Spleen (tissue), 11 donors: ENCODE measurements at regions not wholly inside any gene's neighbourhood (a gene's known extent, or its start where the extent isn't known, plus 50 kb on each side); places are given as distances from the start of the nearest gene placed in this dataset.

Source experiments
- DNase-seq: peaks from one replicate; pipeline ENCODE4 v3.0.0-alpha.2; 2020
- H3K27ac ChIP-seq, 8 donors: fragments of 200-600 bp; sonication (generic) in 7 of 8; 1 replicate in 4 of 8; 2 replicates in 4 of 8; pipeline versions ENCODE4 v1.5.0 to v1.8.0; 2016 to 2021; ENCODE audit warnings: inconsistent platforms in 4 of 8, mild to moderate bottlenecking in 4 of 8, moderate library complexity in 1 of 8
- H3K27me3 ChIP-seq, 7 donors: fragments of 200-600 bp; sonication (generic) in 6 of 7; replicated peaks in 1 of 7; 1 replicate in 4 of 7; 2 replicates in 3 of 7; pipeline versions ENCODE4 v1.5.0 to v1.8.0; 2016 to 2021; ENCODE audit warnings: inconsistent platforms in 3 of 7, mild to moderate bottlenecking in 1 of 7
- H3K36me3 ChIP-seq, 6 donors: fragments of 200-600 bp; sonication (generic) in 5 of 6; 1 replicate in 4 of 6; 2 replicates in 2 of 6; pipeline versions ENCODE4 v1.5.0 to v1.8.0; 2016 to 2021; ENCODE audit warnings: inconsistent platforms in 2 of 6
- H3K4me1 ChIP-seq, 6 donors: fragments of 200-600 bp; sonication (generic) in 5 of 6; 1 replicate in 3 of 6; 2 replicates in 3 of 6; pipeline versions ENCODE4 v1.5.0 to v1.8.0; 2016 to 2021; ENCODE audit warnings: inconsistent platforms in 3 of 6
- H3K4me3 ChIP-seq, 8 donors: fragments of 200-600 bp; sonication (generic) in 7 of 8; 1 replicate in 4 of 8; 2 replicates in 4 of 8; pipeline versions ENCODE4 v1.5.0 to v1.8.0; 2016 to 2021; ENCODE audit warnings: inconsistent platforms in 4 of 8, mild to moderate bottlenecking in 4 of 8, moderate library complexity in 2 of 8
- H3K9me3 ChIP-seq, 8 donors: fragments of 200-600 bp; sonication (generic) in 7 of 8; 1 replicate in 4 of 8; 2 replicates in 4 of 8; pipeline versions ENCODE4 v1.5.0 to v1.8.0; 2016 to 2021; ENCODE audit warnings: inconsistent platforms in 4 of 8
- POLR2A ChIP-seq, 3 donors: fragments of 450-650 bp; IDR thresholded peaks; one replicate each; pipeline ENCODE4 v1.5.1; 2017; ENCODE audit warnings: antibody characterized with exemption in 3 of 3, mild to moderate bottlenecking in 1 of 3
- POLR2AphosphoS5 ChIP-seq, 3 donors: sonication (generic); formaldehyde crosslinking; IDR thresholded peaks; one replicate each; pipeline ENCODE4 v1.5.1; 2017; ENCODE audit warnings: antibody characterized with exemption in 3 of 3
- WGBS, 5 donors: extraction: QIAGEN DNeasy Blood & Tissue Kit in 3 of 5; methylation state at CpG; one replicate each; pipeline versions ENCODE4 v1.1.5 to v1.1.7; 2013 to 2018; 5-methylcytosine and 5-hydroxymethylcytosine counted together
- intact Hi-C: fragments of 100-400 bp; cut with DNase I; formaldehyde crosslinking; loops from one replicate; pipeline ENCODE4 v1.15.0; 2023; ENCODE audit warnings: low total_unique reads
- TF ChIP-seq, protein P1 (sequence below), 11 experiments: fragments of 200-600 bp in 7 of 11; fragments of 450-650 bp in 4 of 11; sonication (generic) in 4 of 11; IDR thresholded peaks in 8 of 11; conservative IDR thresholded peaks in 3 of 11; 1 replicate in 7 of 11; 2 replicates in 4 of 11; pipeline versions ENCODE4 v1.4.0 to v1.8.0; 2016 to 2021; ENCODE audit warnings: antibody characterized with exemption in 11 of 11, inconsistent platforms in 4 of 11, mild to moderate bottlenecking in 1 of 11
- donor health status: healthy with polysubstance abuse.
- donor health status: DM: no; HTN: no; CAD: no; lungs with moderate emphysema.
- donor health status: DM: no; HTN: no; CAD: no.
- donor health status: Bipolar disorder and iron deficiency.
- donor health status: healthy.
- donor health status: DM: no; HTN: no; CAD: no.
- donor health status: DM: yes; HTN: yes; CAD: no.

DNA sequence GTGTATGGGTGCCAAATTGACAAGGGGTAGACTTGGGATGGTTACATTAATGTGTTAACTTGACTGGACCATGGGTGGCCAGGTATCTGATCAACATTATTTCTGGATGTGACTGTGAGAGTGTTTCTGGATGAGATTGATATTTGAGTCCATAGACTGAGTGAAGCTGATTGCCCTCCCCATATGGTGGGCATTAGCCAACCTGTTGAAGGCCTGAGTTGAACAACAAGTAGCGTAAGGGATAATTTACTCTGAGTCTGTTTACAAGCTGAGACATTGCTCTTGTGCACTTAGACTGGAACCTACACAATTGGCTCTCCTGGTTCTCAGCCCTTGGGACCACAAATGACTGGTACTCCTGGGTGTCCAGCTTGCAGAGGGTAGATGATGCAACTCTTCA lies 240.1 kb downstream of the ASXL3 start:
- no peaks in the 10 kb centered on the region for H3K27me3 ChIP-seq
- H3K27ac ChIP-seq = no peak overlapping the region
- H3K4me1 ChIP-seq = no peaks in the 10 kb centered on the region
- TF ChIP-seq POLR2AphosphoS5 (IDR thresholded peaks at IDR 0.05) (no peak), POLR2A (IDR thresholded peaks at IDR 0.05) (no peak)
- TF ChIP-seq, protein P1, sequence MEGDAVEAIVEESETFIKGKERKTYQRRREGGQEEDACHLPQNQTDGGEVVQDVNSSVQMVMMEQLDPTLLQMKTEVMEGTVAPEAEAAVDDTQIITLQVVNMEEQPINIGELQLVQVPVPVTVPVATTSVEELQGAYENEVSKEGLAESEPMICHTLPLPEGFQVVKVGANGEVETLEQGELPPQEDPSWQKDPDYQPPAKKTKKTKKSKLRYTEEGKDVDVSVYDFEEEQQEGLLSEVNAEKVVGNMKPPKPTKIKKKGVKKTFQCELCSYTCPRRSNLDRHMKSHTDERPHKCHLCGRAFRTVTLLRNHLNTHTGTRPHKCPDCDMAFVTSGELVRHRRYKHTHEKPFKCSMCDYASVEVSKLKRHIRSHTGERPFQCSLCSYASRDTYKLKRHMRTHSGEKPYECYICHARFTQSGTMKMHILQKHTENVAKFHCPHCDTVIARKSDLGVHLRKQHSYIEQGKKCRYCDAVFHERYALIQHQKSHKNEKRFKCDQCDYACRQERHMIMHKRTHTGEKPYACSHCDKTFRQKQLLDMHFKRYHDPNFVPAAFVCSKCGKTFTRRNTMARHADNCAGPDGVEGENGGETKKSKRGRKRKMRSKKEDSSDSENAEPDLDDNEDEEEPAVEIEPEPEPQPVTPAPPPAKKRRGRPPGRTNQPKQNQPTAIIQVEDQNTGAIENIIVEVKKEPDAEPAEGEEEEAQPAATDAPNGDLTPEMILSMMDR (IDR thresholded peaks at IDR 0.05 in 8 of 11, conservative IDR thresholded peaks at IDR 0.05 in 3 of 11) = no peak
- H3K4me3 ChIP-seq = no peak overlapping the region
- no peaks in the 10 kb centered on the region for H3K36me3 ChIP-seq
- peaks cover 0 to 25% (median 7%) of the 10 kb centered on the region in 8 donors for H3K9me3 ChIP-seq
- intact Hi-C loops = no loop called here
- DNase-seq = no peak
- whole genome bisulfite sequencing, 5 donors = 69 to 94% (median 91%) methylated on average over 1 of the region's 1 CpG

DNA sequence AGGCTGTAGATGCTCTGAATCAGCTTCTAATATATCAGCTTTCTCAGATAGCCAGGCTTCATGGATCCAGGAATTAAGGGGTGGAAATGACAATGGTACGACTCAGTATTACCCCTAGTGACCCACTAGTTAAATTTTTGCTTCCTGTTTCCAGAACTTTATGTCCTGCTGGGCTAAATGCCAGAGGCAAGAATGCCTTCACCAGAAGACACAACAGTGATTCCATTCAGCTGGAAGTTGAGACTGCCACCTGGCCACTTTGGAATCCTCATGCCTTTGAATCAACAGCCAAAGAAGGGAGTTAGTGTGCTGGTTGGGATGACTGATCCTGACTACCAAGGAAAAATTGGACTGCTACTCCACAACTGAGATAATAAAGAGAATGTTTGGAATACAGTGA lies 239.1 kb downstream of the ASXL3 start:
- Histone ChIP-seq H3K4me3 (no peak overlapping the region), H3K27me3 (no peaks in the 10 kb centered on the region), H3K4me1 (no peaks in the 10 kb centered on the region), H3K9me3 (peaks cover 0 to 25% (median 7%) of the 10 kb centered on the region in 8 donors), H3K36me3 (no peaks in the 10 kb centered on the region), H3K27ac (no peak overlapping the region)
- WGBS, 5 donors = 32 to 69% (median 48%) methylated on average over 1 of the region's 1 CpG
- intact Hi-C loops = no loop called here
- no peak for DNase-seq
- TF ChIP-seq, protein P1 (IDR thresholded peaks at IDR 0.05 in 8 of 11, conservative IDR thresholded peaks at IDR 0.05 in 3 of 11) = no peak
- no peak for TF ChIP-seq POLR2A (IDR thresholded peaks at IDR 0.05)
- no peak for TF ChIP-seq POLR2AphosphoS5 (IDR thresholded peaks at IDR 0.05)

GRCh38 chr18:33814546-33814945 lies 236.5 kb downstream of the ASXL3 start:
- H3K4me3 ChIP-seq = no peak overlapping the region
- H3K27ac ChIP-seq = no peak overlapping the region
- peaks cover 0 to 15% (median 6%) of the 10 kb centered on the region in 8 donors for H3K9me3 ChIP-seq
- no peaks in the 10 kb centered on the region for H3K36me3 ChIP-seq
- DNase-seq = no peak
- intact Hi-C loops = no loop called here
- TF ChIP-seq POLR2A (IDR thresholded peaks at IDR 0.05) (no peak), POLR2AphosphoS5 (IDR thresholded peaks at IDR 0.05) (no peak)
- TF ChIP-seq, protein P1 (IDR thresholded peaks at IDR 0.05 in 8 of 11, conservative IDR thresholded peaks at IDR 0.05 in 3 of 11) = no peak
- no peaks in the 10 kb centered on the region for H3K4me1 ChIP-seq
- H3K27me3 ChIP-seq = no peaks in the 10 kb centered on the region

- H3K36me3 ChIP-seq = no peaks in the 10 kb centered on the region
- H3K27ac ChIP-seq = no peak overlapping the region
- intact Hi-C loops = no loop called here
- H3K4me1 ChIP-seq = no peaks in the 10 kb centered on the region
- no peak for TF ChIP-seq POLR2A (IDR thresholded peaks at IDR 0.05)
- TF ChIP-seq, protein P1 (IDR thresholded peaks at IDR 0.05 in 8 of 11, conservative IDR thresholded peaks at IDR 0.05 in 3 of 11) = no peak
- no peak for TF ChIP-seq POLR2AphosphoS5 (IDR thresholded peaks at IDR 0.05)
- 88 to 96% (median 89%) methylated on average over 2 of the region's 2 CpGs for WGBS, 5 donors
- no peak overlapping the region for H3K4me3 ChIP-seq
- H3K9me3 ChIP-seq = no peaks in the 10 kb centered on the region
- no peak for DNase-seq
- H3K27me3 ChIP-seq = no peaks in the 10 kb centered on the region
These were observed 234.2 kb downstream of the ASXL3 start for GRCh38 chr18:33812186-33812585.
